AG04450 (cell line): ENCODE measurements at regions not wholly inside any gene's neighbourhood (a gene's known extent, or its start where the extent isn't known, plus 50 kb on each side); places are given as distances from the start of the nearest gene placed in this dataset.

Experiments used
- CTCF ChIA-PET: fragments of 300-600, 350-600 bp; formaldehyde crosslinking; extraction: SDS; loops from one replicate; lab custom pipeline; 2022; ENCODE audit warnings: antibody characterized with exemption, inconsistent platforms; lab: Charles Lee
- POLR2A ChIA-PET: fragments of 350-600 bp; formaldehyde crosslinking; extraction: SDS; loops from one replicate; lab custom pipeline; 2021; ENCODE audit warnings: antibody characterized with exemption, inconsistent platforms; lab: Yijun Ruan, JAX
- DNase-seq: peaks from one replicate; pipeline ENCODE4 v3.0.0-alpha.2; 2011; ENCODE audit warnings: low read depth, low spot score
- H3K27ac ChIP-seq: one replicate; pipeline ENCODE4 v1.5.1; 2012; ENCODE audit warnings: low read depth, low read length, control low read depth
- H3K27me3 ChIP-seq: one replicate; pipeline ENCODE4 v1.6.0; 2012; ENCODE audit warnings: low read length; ENCODE audit not compliant: control insufficient read depth, insufficient read depth
- H3K4me3 ChIP-seq: 2 replicates; pipeline ENCODE4 v1.5.1; 2011; ENCODE audit warnings: mild to moderate bottlenecking, low read depth, low read length, control low read depth
- H3K9me3 ChIP-seq: 2 replicates; pipeline ENCODE4 v1.5.1; 2012; ENCODE audit warnings: low read length; ENCODE audit not compliant: control insufficient read depth, insufficient read depth
- TF ChIP-seq, protein P1 (sequence below): IDR thresholded peaks from 2 replicates; pipeline ENCODE4 v1.5.1; 2011; ENCODE audit warnings: low read depth, low read length, control low read depth, inconsistent platforms

DNA sequence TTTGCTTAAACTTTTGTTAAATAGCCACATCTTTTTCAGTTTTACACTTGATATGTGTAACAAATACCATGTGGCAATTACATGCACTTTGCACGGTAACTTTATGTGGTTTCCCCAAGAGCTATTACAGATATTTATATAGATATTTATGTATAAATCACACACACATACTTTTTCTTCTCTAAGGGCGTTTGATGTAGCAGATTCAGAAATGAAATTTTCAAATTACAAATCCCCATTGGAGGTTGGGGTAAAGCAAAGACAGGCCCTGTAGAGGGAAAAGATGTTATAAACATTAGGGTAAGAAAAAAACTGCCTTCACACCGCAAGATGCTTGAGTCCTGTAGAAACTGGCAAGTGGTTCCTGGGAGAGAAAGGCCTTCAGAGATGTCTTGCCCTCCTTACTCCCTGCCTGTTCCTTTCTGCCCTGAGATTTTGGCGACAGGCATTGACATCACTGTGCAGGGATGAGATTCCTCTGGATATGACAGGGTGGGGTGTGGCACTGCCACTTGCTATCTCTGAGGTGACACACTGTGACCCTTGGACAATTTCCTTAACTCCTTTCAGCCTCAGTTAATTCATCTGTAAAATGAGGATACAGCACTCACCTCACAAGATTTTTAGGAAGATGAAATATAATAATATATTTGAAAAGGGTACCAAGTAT lies 177.9 kb upstream of the TUT7 start:
- no peak overlapping the region for H3K27ac ChIP-seq
- H3K9me3 ChIP-seq: no peaks in the 10 kb centered on the region
- no peaks in the 10 kb centered on the region for H3K27me3 ChIP-seq
- ChIA-PET CTCF (no interaction called here), POLR2A (no interaction called here)
- H3K4me3 ChIP-seq: no peak overlapping the region
- DNase-seq: no peak
- TF ChIP-seq, protein P1, sequence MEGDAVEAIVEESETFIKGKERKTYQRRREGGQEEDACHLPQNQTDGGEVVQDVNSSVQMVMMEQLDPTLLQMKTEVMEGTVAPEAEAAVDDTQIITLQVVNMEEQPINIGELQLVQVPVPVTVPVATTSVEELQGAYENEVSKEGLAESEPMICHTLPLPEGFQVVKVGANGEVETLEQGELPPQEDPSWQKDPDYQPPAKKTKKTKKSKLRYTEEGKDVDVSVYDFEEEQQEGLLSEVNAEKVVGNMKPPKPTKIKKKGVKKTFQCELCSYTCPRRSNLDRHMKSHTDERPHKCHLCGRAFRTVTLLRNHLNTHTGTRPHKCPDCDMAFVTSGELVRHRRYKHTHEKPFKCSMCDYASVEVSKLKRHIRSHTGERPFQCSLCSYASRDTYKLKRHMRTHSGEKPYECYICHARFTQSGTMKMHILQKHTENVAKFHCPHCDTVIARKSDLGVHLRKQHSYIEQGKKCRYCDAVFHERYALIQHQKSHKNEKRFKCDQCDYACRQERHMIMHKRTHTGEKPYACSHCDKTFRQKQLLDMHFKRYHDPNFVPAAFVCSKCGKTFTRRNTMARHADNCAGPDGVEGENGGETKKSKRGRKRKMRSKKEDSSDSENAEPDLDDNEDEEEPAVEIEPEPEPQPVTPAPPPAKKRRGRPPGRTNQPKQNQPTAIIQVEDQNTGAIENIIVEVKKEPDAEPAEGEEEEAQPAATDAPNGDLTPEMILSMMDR: no peak

DNA sequence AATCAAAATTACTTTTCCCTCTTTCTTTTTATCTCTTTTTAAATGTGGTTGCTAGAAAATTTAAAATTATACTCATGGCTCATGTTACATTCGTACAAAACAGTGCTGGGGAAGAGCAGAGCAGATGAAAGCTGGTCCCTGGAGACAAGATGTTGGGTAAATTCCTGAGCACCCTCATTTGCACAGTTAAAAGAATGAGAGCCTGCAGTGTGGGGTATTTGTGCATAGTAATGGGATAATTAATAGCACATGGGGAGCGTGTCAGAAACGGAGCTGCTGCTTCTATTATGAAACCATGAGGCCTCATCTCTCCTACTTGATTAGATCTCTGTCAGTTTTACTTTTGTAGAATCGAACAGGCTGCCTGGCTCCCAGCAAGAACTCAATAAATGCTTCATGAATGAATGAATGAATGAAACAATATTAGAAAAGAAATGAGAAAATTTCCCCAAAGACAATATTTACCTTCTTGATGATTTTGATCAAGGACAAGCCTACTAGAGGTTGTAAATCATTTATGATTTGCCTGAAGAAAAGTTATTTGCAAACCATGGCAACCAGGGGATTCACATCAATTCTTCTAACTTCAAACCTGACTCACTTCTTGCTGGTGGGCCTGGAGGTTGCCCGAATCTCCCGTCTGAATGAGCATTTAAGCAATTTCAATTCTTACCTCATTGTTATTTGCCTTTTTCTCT lies 177.2 kb upstream of the TUT7 start:
- ChIA-PET POLR2A (no interaction called here), CTCF (no interaction called here)
- no peak for DNase-seq
- Histone ChIP-seq H3K4me3 (no peak overlapping the region), H3K9me3 (no peaks in the 10 kb centered on the region), H3K27ac (no peak overlapping the region), H3K27me3 (no peaks in the 10 kb centered on the region)
- TF ChIP-seq, protein P1: no peak

DNA sequence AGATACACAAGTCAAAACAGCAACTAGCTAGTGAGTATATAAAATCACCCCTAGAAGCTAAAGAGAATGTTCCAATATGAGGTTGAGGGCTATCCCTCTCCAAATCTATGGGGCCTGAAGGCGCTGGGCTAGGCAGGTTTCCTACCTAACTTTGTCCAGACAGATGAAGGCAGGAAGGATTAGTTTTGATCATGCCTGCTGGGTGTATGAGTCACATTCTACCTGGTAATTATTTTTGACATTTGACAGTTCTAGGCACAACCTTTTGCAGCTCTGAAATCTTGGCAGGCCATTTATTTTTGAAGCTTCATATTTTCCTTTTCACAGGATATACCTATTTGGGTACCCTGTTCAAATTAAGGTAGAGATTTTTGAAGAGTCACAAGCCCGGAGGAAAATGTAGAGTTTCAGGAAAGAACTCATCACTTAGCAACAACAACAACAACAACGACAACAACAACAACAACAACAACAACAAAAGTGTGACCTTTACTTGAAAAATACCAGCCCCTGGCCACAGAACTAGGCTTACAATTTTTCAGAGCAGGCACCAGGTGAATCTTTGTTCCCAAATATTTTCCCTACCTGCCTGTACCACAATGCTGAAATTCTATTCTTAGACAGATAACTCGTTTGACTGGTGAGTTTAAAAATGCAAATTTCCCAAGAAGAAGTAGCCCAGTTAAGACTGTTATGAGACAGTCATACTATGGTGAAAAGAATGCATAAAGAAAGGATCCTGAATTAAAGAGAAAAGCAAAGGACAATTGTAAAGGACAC lies 175.5 kb upstream of the TUT7 start:
- ChIA-PET POLR2A (no interaction called here), CTCF (no interaction called here)
- DNase-seq: no peak

DNA sequence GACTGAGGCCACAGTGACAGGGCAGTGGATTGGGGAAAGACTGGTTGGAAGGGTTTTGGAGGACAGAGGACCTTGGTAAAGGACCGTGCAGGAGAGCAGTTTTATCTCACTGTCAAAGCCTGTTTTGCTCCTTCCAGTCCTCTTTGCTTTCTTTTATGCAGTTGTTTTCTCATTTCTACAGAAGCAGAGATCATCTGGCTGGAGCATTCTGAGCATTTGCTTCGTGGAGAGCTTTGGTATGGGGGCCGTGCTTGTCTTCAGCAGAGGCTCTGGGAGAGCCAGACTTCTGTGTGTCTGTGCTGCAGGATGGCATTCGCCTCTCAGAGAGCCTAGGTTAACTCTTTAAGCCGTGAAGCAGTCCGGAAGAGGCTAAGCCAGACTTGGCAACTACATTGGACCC lies 171.8 kb upstream of the TUT7 start:
- POLR2A ChIA-PET: no interaction called here

More for the DNA sequence above, 175.5 kb upstream of the TUT7 start:
- TF ChIP-seq, protein P1: no peak
- no peaks in the 10 kb centered on the region for H3K9me3 ChIP-seq
- H3K4me3 ChIP-seq: no peak overlapping the region
- no peak overlapping the region for H3K27ac ChIP-seq
- no peaks in the 10 kb centered on the region for H3K27me3 ChIP-seq

More for the DNA sequence above, 171.8 kb upstream of the TUT7 start:
- DNase-seq: no peak
- Histone ChIP-seq H3K9me3 (no peaks in the 10 kb centered on the region), H3K27ac (no peak overlapping the region), H3K27me3 (no peaks in the 10 kb centered on the region), H3K4me3 (no peak overlapping the region)
- CTCF ChIA-PET: no interaction called here
- TF ChIP-seq, protein P1: no peak
